ENCODE measurements at regions not wholly inside any gene's neighbourhood (a gene's known extent, or its start where the extent isn't known, plus 50 kb on each side); places are given as distances from the start of the nearest gene placed in this dataset.

DNA sequence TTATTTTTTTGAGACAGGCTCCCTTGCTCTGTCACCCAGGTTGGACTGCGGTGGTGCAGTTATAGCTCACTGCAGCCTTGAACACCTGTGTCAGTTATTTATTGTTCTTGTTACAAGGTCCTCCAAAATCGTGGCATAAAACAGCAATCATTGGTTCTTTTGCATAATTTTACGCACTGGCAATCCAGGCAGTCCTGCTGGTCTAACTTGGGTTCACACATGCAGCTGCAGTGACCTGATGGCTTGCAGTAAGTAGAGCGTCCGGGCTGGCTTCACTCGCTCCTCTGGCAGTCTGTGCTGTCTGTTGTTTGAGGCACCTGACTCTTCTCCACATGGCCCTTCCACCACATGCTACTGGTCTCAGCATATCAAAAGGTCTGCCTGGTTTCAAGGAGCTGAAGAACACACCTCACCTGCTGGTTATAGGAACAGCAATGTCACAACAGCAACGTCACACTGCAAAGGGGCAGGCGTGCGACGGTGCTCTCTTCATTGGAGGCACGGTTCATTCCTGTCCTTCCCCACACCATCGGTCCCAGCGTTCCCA is 894.6 kb downstream of the TRIML1 start:
- DNase-seq, result no peak
- intact Hi-C loops (cut with DNase I; ENCODE audit: low total_unique reads), result no loop called here
- no peaks in the 10 kb centered on the region for H3K36me3 ChIP-seq

DNA sequence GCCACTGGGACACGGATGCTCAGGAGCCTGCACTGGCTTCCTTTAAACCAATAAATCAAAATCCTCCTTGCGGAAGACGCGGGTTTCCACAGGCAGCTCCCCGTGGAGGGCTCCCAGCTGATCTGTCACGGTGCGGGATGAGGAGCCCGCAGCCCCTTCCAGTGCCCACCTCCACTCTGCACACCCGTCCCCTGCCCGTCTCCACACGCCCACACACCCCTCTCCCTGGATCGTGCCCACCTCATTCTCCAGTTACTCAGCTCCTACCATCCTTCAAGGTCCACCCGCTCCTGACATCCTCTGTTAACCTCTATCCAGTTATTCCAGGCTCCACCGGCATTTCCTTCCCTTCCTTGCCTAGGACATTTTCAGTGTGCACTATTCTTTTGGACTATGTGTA is 895.9 kb downstream of the TRIML1 start:
- Histone ChIP-seq H3K9me3 (no peaks in the 10 kb centered on the region), H3K4me3 (no peak overlapping the region), H3K27me3 (no peaks in the 10 kb centered on the region), H3K36me3 (no peaks in the 10 kb centered on the region), H3K27ac (no peak overlapping the region), H3K4me1 (no peaks in the 10 kb centered on the region)
- intact Hi-C loops (cut with DNase I; ENCODE audit: low total_unique reads), result no loop called here
- DNase-seq, result no peak
- TF ChIP-seq, protein P1, sequence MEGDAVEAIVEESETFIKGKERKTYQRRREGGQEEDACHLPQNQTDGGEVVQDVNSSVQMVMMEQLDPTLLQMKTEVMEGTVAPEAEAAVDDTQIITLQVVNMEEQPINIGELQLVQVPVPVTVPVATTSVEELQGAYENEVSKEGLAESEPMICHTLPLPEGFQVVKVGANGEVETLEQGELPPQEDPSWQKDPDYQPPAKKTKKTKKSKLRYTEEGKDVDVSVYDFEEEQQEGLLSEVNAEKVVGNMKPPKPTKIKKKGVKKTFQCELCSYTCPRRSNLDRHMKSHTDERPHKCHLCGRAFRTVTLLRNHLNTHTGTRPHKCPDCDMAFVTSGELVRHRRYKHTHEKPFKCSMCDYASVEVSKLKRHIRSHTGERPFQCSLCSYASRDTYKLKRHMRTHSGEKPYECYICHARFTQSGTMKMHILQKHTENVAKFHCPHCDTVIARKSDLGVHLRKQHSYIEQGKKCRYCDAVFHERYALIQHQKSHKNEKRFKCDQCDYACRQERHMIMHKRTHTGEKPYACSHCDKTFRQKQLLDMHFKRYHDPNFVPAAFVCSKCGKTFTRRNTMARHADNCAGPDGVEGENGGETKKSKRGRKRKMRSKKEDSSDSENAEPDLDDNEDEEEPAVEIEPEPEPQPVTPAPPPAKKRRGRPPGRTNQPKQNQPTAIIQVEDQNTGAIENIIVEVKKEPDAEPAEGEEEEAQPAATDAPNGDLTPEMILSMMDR (IDR thresholded peaks at IDR 0.05), result no peak

More for the DNA sequence above, 894.6 kb downstream of the TRIML1 start:
- no peak overlapping the region for H3K27ac ChIP-seq
- no peaks in the 10 kb centered on the region for H3K4me1 ChIP-seq
- TF ChIP-seq, protein P1 (IDR thresholded peaks at IDR 0.05), result no peak
- no peaks in the 10 kb centered on the region for H3K9me3 ChIP-seq
- no peaks in the 10 kb centered on the region for H3K27me3 ChIP-seq
- no peak overlapping the region for H3K4me3 ChIP-seq

DNA sequence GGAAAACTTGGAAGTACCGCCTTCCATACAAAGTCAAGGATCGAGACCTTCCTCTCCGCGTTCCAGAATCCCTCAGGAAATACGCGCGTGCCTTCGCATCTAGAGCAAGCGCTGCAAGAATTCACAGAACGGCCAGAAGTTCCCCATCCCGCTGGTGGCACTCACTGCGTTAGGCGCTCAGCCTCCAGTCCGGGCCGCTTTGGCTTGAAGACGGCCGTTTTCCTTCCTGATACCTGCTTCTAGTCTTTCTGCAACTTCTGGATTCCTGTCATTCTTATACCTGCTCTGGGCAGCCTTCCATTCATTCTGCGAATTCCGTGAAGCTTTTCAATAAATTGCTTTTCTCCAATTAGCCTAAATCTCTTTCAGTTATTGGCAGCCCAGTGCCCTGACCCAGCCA is 896.4 kb downstream of the TRIML1 start:
- DNase-seq, result no peak
- Histone ChIP-seq H3K9me3 (no peaks in the 10 kb centered on the region), H3K4me3 (no peak overlapping the region), H3K36me3 (no peaks in the 10 kb centered on the region), H3K27me3 (no peaks in the 10 kb centered on the region), H3K4me1 (no peaks in the 10 kb centered on the region), H3K27ac (no peak overlapping the region)
- intact Hi-C loops (cut with DNase I; ENCODE audit: low total_unique reads), result no loop called here
- TF ChIP-seq, protein P1 (IDR thresholded peaks at IDR 0.05), result no peak

DNA sequence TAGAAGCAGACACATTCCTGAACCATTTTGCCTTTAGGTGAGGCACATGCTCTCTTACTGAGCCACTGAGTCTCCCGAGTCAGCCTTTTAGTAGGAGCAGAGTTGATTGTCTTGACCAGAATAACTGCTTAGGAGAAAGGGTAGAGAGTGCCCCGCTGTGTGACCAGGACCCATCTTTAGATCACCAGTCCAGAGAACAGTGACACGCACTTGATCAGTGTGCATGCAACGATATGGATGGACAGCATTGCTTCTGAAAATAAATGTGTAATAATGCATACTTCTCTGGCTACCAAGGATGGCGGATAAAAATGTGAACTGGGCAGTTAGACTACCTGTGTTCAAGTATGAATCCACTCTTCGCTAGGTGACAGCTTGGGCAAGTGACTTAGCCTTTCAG is 897.7 kb downstream of the TRIML1 start:
- Histone ChIP-seq H3K36me3 (no peaks in the 10 kb centered on the region), H3K27ac (no peak overlapping the region), H3K27me3 (no peaks in the 10 kb centered on the region), H3K4me1 (no peaks in the 10 kb centered on the region), H3K9me3 (no peaks in the 10 kb centered on the region), H3K4me3 (no peak overlapping the region)
- TF ChIP-seq, protein P1 (IDR thresholded peaks at IDR 0.05), result no peak
- intact Hi-C loops (cut with DNase I; ENCODE audit: low total_unique reads), result no loop called here
- no peak for DNase-seq

DNA sequence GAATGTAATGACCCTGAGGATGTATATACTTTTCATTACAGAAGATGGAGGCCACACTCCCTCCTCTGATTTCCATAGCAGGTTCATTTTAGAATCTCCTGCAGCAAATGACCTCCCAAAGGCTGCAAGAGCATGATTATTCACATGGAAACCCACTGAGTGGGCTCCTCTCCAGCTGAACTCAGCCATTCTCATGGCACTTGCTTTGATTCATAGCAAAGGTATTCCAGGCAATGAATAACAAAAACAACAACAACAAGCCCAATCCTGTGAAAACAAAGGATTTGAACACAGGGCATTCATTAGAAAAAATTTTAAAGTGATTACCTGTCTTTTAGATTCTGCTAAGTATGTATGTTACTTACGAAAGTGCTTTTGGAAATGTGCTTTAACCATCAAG is 894.0 kb upstream of the FRG1 start:
- no peak overlapping the region for H3K4me3 ChIP-seq
- intact Hi-C loops (cut with DNase I; ENCODE audit: low total_unique reads), result no loop called here

More for the DNA sequence above, 894.0 kb upstream of the FRG1 start:
- no peaks in the 10 kb centered on the region for H3K36me3 ChIP-seq
- H3K27me3 ChIP-seq, result no peaks in the 10 kb centered on the region
- no peak overlapping the region for H3K27ac ChIP-seq
- H3K9me3 ChIP-seq, result no peaks in the 10 kb centered on the region
- H3K4me1 ChIP-seq, result no peaks in the 10 kb centered on the region
- DNase-seq, result no peak
- TF ChIP-seq, protein P1 (IDR thresholded peaks at IDR 0.05), result no peak
